ENCODE measurements at regions not wholly inside any gene's neighbourhood (a gene's known extent, or its start where the extent isn't known, plus 50 kb on each side); places are given as distances from the start of the nearest gene placed in this dataset.

DNA sequence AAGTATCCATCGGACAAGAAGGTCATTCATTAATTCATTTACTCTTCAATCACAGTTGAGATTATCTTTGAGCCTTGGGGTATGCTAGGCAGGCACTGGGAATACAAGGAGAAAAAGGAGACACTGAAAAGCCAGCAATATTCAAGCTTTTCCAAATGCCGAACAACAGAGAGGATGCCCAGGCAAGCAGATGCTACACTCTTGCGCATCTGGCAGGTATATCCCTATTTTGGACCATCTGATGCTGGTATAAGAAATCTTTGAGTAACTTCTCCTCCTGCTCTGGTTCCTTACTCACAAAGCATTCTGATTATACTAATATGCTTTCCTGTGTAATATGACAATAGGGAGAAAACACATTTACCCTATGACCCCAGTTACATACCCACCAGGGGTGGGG lies 354.9 kb downstream of the CBLL2 start (continued):
- TF ChIP-seq, protein P1, sequence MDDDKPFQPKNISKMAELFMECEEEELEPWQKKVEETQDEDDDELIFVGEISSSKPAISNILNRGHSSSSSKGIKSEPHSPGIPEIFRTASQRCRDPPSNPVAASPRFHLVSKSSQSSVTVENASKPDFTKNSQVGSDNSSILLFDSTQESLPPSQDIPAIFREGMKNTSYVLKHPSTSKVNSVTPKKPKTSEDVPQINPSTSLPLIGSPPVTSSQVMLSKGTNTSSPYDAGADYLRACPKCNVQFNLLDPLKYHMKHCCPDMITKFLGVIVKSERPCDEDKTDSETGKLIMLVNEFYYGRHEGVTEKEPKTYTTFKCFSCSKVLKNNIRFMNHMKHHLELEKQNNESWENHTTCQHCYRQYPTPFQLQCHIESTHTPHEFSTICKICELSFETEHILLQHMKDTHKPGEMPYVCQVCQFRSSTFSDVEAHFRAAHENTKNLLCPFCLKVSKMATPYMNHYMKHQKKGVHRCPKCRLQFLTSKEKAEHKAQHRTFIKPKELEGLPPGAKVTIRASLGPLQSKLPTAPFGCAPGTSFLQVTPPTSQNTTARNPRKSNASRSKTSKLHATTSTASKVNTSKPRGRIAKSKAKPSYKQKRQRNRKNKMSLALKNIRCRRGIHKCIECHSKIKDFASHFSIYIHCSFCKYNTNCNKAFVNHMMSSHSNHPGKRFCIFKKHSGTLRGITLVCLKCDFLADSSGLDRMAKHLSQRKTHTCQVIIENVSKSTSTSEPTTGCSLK (tag by site-specific recombination; IDR thresholded peaks at IDR 0.05): no peak
- TF ChIP-seq MYNN (tag by site-specific recombination; IDR thresholded peaks at IDR 0.05; ENCODE audit: borderline replicate concordance) (no peak), ZNF433 (tag by site-specific recombination; IDR thresholded peaks at IDR 0.05; ENCODE audit: low read depth) (no peak)

DNA sequence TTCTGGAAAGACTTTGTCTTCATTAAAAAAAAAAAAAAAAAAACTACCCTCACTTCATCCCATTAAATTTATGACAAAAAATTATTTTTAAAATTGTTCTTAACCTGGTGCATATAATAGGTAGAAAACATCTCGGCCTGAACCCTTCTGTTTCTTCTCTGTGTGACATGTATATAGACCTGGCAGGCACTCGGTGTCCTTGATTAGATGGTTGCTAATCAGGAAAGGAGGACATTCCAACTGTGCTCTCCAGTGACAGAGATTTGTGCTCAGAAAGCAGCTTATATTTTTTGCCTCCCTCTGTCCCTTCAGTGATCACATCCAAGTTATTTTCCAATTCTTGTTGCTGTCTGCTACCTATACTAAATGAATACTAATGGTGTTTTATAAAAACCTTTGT lies 355.6 kb downstream of the CBLL2 start:
- no peak overlapping the region for H3K27ac ChIP-seq (ENCODE audit: extremely low read depth, low read depth, low read length)
- ChIA-PET POLR2A (no interaction called here), CTCF (interaction anchor here (0.7 kb wide), 2 partner anchors 10 to 1044 kb away, joined by 3 to 7 read pairs; no protein-coding TSS in a partner anchor)
- TF ChIP-seq ZNF670 (tag by site-specific recombination; IDR thresholded peaks at IDR 0.05; ENCODE audit: low read depth): no peak
- no peak for TF ChIP-seq ZNF274 (IDR thresholded peaks at IDR 0.05; ENCODE audit: low read length)
- TF ChIP-seq ZNF274 (tag by site-specific recombination; IDR thresholded peaks at IDR 0.05; ENCODE audit: borderline replicate concordance): no peak
- no peak for TF ChIP-seq ZNF248 (tag by site-specific recombination; IDR thresholded peaks at IDR 0.05)
- no peak for TF ChIP-seq ZBTB7A (tag by site-specific recombination; IDR thresholded peaks at IDR 0.05; ENCODE audit: low read depth)
- no peak for TF ChIP-seq ZFP3 (tag by site-specific recombination; IDR thresholded peaks at IDR 0.05; ENCODE audit: low read depth)
- H3K4me3 ChIP-seq (ENCODE audit: low read depth, low read length): no peak overlapping the region
- no peaks in the 10 kb centered on the region for H3K9me3 ChIP-seq (ENCODE audit: control insufficient read depth, insufficient read depth, low read depth, low read length)
- no peaks in the 10 kb centered on the region for H3K36me3 ChIP-seq (ENCODE audit: control insufficient read depth in 2 of 2, insufficient read depth in 1 of 2, low read length in 2 of 2)
- H3K4me1 ChIP-seq (ENCODE audit: control insufficient read depth, insufficient read depth, low read length): no peaks in the 10 kb centered on the region

DNA sequence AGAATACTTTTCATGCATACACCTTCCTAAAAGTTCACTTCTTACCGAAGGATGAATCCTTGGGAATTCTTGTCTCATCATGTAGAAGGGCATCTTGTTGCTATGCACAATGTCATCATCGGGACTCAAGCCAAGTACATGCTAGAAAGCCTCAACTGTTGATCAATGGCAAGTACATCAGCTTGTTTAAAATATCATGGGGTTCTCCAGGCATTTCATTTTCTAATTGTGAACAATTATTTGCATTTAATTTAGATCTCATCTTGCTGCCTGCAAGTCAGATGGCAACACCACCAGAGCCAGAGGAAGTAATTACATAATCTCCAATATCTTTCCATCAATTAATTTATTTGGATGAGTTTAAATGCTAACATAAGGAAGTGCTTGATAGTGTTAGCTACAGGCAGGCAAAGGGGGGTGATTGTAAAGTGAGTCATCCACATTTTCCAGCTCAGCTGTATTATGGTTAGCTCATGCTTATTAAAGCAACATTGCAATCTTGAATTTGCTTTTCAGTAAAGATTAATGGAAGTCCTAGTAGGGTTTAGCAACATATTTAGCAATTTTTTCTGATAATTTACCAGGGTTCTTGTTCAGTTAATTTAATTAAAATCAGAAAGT lies 356.5 kb downstream of the CBLL2 start:
- CTCF ChIA-PET: interaction anchor here (0.7 kb wide), 1 partner anchor 14 kb away, joined by 3 read pairs; no protein-coding TSS in a partner anchor
- H3K9me3 ChIP-seq (ENCODE audit: control insufficient read depth, insufficient read depth, low read depth, low read length): no peaks in the 10 kb centered on the region
- no peaks in the 10 kb centered on the region for H3K4me1 ChIP-seq (ENCODE audit: control insufficient read depth, insufficient read depth, low read length)
- POLR2A ChIA-PET: no interaction called here
- no peak overlapping the region for H3K4me3 ChIP-seq (ENCODE audit: low read depth, low read length)
- TF ChIP-seq, protein P2, sequence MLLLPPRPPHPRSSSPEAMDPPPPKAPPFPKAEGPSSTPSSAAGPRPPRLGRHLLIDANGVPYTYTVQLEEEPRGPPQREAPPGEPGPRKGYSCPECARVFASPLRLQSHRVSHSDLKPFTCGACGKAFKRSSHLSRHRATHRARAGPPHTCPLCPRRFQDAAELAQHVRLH (tag by site-specific recombination; IDR thresholded peaks at IDR 0.05): no peak
- no peak for TF ChIP-seq ZNF585B (tag by site-specific recombination; IDR thresholded peaks at IDR 0.05)
- TF ChIP-seq, protein P3, sequence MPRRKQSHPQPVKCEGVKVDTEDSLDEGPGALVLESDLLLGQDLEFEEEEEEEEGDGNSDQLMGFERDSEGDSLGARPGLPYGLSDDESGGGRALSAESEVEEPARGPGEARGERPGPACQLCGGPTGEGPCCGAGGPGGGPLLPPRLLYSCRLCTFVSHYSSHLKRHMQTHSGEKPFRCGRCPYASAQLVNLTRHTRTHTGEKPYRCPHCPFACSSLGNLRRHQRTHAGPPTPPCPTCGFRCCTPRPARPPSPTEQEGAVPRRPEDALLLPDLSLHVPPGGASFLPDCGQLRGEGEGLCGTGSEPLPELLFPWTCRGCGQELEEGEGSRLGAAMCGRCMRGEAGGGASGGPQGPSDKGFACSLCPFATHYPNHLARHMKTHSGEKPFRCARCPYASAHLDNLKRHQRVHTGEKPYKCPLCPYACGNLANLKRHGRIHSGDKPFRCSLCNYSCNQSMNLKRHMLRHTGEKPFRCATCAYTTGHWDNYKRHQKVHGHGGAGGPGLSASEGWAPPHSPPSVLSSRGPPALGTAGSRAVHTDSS (tag by site-specific recombination; IDR thresholded peaks at IDR 0.05): no peak
- no peak for TF ChIP-seq ZNF423 (tag by site-specific recombination; IDR thresholded peaks at IDR 0.05)
- TF ChIP-seq, protein P4, sequence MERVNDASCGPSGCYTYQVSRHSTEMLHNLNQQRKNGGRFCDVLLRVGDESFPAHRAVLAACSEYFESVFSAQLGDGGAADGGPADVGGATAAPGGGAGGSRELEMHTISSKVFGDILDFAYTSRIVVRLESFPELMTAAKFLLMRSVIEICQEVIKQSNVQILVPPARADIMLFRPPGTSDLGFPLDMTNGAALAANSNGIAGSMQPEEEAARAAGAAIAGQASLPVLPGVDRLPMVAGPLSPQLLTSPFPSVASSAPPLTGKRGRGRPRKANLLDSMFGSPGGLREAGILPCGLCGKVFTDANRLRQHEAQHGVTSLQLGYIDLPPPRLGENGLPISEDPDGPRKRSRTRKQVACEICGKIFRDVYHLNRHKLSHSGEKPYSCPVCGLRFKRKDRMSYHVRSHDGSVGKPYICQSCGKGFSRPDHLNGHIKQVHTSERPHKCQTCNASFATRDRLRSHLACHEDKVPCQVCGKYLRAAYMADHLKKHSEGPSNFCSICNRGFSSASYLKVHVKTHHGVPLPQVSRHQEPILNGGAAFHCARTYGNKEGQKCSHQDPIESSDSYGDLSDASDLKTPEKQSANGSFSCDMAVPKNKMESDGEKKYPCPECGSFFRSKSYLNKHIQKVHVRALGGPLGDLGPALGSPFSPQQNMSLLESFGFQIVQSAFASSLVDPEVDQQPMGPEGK (tag by site-specific recombination; IDR thresholded peaks at IDR 0.05): no peak
- no peak overlapping the region for H3K27ac ChIP-seq (ENCODE audit: extremely low read depth, low read depth, low read length)
- H3K36me3 ChIP-seq (ENCODE audit: control insufficient read depth in 2 of 2, insufficient read depth in 1 of 2, low read length in 2 of 2): no peaks in the 10 kb centered on the region

Data from HEK293 (cell line).